SKM-1 treated with dmso at 0.1 percent for 144 hours (cell line): ENCODE measurements at regions not wholly inside any gene's neighbourhood (a gene's known extent, or its start where the extent isn't known, plus 50 kb on each side); places are given as distances from the start of the nearest gene placed in this dataset.
"Not testable (repeated sequence)": the region's sequence is repeated elsewhere in the genome, so short reads cannot be mapped to it uniquely, and the experiment has no call there.

Experiments
- DNase-seq: peaks from one replicate; lab custom pipeline; 2025; ENCODE audit not compliant: unreplicated experiment; lab: John Stamatoyannopoulos, UW

- no peak for DNase-seq
Observed at GRCh38 chr4:29704059-29704458, 1016.1 kb upstream of the PCDH7 start.

DNA sequence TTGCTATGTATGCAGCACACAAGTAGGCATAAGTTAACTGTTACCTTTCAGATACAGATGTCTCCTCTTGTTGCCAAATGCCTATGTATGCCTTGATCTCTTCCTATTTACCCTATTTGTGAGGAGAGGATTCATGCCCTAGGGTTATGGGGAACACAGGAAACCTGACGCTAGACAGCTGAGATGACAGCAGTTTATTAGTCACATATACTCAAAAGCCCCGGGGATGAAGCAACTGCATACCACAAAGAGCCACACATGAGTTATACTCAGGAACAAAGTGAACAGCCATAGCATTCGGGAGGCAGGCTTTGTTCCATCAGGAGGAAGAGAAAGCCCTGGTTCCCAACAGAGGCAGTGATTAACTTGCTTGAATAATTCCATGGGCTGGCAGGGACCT is 1011.7 kb upstream of the PCDH7 start:
- DNase-seq: no peak

- DNase-seq: no peak
Observed at GRCh38 chr4:29710519-29710918, 1009.6 kb upstream of the PCDH7 start.

DNA sequence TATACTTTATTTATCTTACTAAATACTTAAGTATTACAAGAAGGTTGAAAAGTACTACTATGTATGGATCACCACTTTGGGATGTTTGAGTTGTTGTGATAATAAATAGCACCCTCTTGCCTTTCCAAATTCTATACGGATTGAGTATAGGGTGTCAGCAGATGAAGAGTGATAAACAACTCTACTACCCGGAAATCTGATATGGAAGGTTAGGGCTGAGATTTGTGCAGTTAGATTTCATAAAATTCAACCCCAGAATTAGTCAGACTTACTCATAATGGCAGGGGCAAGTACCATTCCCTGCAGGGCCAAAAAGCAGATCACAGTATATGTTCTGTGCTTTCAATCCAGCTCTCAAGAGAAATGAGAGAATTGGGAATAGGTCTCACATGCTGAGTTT is 1008.9 kb upstream of the PCDH7 start:
- DNase-seq: no peak

- no peak for DNase-seq
Observed at GRCh38 chr4:29717287-29718057, 1002.7 kb upstream of the PCDH7 start.

- DNase-seq: no peak
Observed at GRCh38 chr4:29718136-29718535, 1002.0 kb upstream of the PCDH7 start.

DNA sequence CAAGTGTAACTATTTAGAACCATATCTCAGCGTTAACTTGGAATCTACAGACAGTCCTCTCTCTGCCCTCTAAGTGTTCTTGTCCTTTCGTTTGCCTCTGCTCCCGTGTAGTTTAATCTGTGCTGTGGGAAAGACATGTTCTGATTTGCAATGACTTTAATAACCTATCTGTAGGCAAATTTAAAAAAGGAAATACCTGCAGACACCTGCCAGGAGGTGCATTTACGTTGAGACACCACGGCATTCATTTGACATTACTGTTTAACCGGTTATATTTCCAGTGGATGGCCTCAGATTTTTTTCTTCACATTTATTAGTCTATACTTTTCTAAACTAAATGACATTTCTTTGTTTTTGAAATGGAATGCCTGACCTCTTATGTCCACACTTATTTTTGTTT is 997.9 kb upstream of the PCDH7 start:
- DNase-seq: no peak

- no peak for DNase-seq
Observed at GRCh38 chr4:29726938-29727337, 993.2 kb upstream of the PCDH7 start.

- DNase-seq: no peak
Observed at GRCh38 chr4:29734343-29735213, 985.6 kb upstream of the PCDH7 start.

- no peak for DNase-seq
Observed at GRCh38 chr4:29756966-29757365, 963.2 kb upstream of the PCDH7 start.

GRCh38 chr4:29762151-29762550 is 958.0 kb upstream of the PCDH7 start:
- no peak for DNase-seq

GRCh38 chr4:29770627-29771026 is 949.5 kb upstream of the PCDH7 start:
- DNase-seq: no peak

DNA sequence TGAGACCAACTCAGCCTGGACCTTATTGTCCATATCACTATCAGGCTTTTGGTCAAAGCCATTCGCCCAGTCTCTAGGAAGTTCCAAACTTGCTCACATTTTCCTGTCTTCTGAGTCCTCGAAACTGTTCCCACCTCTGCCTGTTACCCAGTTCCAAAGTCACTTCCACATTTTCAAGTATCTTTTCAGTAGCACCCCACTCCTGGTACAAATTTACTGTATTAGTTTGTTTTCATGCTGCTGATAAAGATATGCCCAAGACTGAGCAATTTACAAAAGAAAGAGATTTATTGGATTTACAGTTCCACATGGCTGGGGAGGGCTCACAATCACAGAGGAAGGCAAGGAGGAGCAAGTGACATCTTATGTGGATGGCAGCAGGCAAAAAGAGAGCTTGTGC is 932.0 kb upstream of the PCDH7 start:
- DNase-seq: not testable (repeated sequence)

GRCh38 chr4:29805245-29805644 is 914.9 kb upstream of the PCDH7 start:
- DNase-seq: no peak

DNA sequence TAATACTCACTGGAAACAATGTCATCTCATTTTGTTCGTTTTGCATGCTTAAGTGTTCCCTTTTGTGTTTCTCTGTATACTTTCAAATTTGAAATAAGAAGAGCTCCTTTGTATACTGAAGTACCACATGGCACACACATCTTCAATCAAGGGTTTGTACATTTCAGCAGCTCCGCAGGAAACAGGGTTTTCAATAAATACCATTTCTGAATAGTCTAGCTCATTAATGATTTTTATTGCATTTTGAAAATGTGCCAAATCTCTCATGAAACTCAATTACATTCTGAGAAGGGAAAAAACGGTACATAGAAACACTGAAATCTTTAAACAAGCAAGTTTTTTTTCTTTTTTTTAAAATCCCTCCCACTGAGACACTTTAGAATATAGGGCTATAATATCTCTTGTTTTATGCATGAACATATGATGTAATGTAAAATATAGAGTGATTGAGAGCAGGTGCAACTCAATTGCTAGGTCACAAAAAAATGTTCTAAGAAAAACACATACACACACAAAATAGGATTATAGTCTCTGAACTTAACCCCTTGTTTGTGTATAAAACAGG is 914.2 kb upstream of the PCDH7 start:
- DNase-seq: no peak

- no peak for DNase-seq
Observed at GRCh38 chr4:29817961-29818360, 902.2 kb upstream of the PCDH7 start.

DNA sequence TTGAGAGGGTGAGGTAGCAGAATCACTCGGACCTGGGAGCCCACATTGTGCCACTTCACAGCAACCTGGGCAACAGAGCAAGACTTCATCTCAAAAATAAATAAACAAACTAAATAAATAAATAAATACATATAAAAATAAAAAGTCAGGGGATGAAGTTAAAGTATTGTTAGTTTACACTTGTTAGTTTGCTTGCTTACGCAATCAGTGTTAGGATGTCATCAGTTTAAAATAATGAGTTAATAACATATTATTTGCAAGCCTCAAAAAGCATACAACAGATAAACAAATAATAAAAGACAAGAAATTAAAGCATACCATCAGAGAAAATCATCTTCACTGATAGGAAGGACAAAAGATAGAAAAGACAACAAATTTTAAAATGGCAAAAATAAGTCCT is 891.1 kb upstream of the PCDH7 start:
- no peak for DNase-seq

GRCh38 chr4:29852537-29852936 is 867.6 kb upstream of the PCDH7 start:
- no peak for DNase-seq

GRCh38 chr4:29853833-29854232 is 866.3 kb upstream of the PCDH7 start:
- DNase-seq: no peak

DNA sequence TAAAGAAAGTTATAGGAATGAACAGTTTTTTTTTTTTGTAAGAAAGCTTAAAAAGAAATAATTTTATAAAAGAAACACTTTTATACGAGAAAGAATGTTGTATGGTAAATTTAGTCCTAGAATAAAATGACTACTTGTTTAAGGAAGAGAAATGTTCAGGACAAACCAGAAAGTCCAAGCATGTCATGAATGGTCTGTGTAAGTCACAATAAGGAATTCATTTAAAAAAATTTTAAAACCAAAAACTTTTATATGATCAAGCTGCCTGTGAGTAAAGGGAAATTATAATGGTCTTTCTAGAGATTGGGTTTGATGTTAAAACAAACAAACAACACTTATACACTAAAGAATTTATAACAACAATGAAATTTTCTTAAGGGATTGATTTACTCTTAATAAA is 858.9 kb upstream of the PCDH7 start:
- DNase-seq: no peak

DNA sequence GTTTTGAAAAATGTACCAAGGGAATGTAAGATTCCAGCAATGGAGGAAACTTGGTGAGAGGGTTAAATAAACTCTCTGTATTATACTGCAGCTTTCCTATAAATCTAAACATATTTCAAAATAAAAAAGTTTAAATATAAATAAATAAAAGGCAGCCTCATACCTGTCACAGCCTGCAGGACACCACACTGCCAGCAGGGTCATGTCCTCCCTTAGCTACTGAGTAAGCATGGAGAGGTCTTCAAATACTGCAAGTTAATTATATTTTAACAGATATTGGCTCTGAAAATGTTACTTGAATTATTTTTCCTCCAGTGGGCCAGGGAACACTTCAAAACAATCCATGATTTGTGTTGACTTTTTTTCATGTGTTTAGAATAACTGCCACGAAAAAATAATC is 852.8 kb upstream of the PCDH7 start:
- no peak for DNase-seq

- DNase-seq: no peak
Observed at GRCh38 chr4:29900336-29900735, 819.8 kb upstream of the PCDH7 start.
